ENCODE measurements at regions not wholly inside any gene's neighbourhood (a gene's known extent, or its start where the extent isn't known, plus 50 kb on each side); places are given as distances from the start of the nearest gene placed in this dataset.

DNA sequence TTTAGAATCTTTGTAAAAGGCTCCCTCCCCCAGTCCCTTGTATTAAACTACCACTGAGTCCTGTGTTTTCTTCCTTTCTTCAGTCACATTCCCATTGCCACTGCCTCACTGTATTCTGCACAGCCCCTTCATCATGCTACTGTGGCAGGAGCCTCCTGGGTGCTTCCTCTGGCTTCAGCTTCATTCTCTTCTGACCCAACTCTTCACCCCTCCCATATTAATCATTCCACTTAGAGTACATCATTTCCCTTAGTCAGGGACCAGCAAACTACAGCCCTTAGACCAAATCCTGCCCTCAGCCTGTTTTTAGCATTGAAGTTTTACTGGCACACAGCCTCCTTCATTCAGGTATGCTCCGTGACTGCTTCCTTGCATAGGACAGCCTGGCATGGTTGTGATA, 127.7 kb upstream of the MTNR1B start:
- Histone ChIP-seq H3K4me3 (ENCODE audit: low read length) (no peak overlapping the region), H3K9me3 (ENCODE audit: low read length) (no peaks in the 10 kb centered on the region), H3K79me2 (replicated peaks; ENCODE audit: insufficient read depth, low read length) (no peaks in the 10 kb centered on the region), H3K27ac (ENCODE audit: low read length) (no peak overlapping the region), H3K4me2 (ENCODE audit: low read length) (no peak overlapping the region), H3K9me2 (ENCODE audit: insufficient read depth, low read length) (no peaks in the 10 kb centered on the region), H3K9ac (ENCODE audit: low read length) (no peak overlapping the region), H4K20me1 (ENCODE audit: insufficient read depth) (no peaks in the 10 kb centered on the region), H2AFZ (ENCODE audit: low read depth, low read length) (no peak overlapping the region), H3K36me3 (ENCODE audit: insufficient read depth, low read length) (peaks cover 21% of the 10 kb centered on the region), H3K27me3 (ENCODE audit: insufficient read depth, low read depth, low read length) (no peaks in the 10 kb centered on the region), H3F3A (ENCODE audit: insufficient read depth, low read length, poor library complexity, severe bottlenecking) (no peaks in the 10 kb centered on the region)
- TF ChIP-seq RAD21 (conservative IDR thresholded peaks at IDR 0.05) (no peak), POLR2AphosphoS5 (IDR thresholded peaks at IDR 0.05) (no peak), TAF1 (IDR thresholded peaks at IDR 0.05; ENCODE audit: low read depth) (no peak), EP300 (conservative IDR thresholded peaks at IDR 0.05; ENCODE audit: poor library complexity, severe bottlenecking) (no peak), SMC3 (conservative IDR thresholded peaks at IDR 0.05; ENCODE audit: poor library complexity) (no peak), EZH2 (IDR thresholded peaks at IDR 0.05; ENCODE audit: borderline replicate concordance, insufficient read depth, low read length, poor library complexity, severe bottlenecking) (no peak), MXI1 (conservative IDR thresholded peaks at IDR 0.05; ENCODE audit: poor library complexity, severe bottlenecking) (no peak)
- TF ChIP-seq, protein P1, sequence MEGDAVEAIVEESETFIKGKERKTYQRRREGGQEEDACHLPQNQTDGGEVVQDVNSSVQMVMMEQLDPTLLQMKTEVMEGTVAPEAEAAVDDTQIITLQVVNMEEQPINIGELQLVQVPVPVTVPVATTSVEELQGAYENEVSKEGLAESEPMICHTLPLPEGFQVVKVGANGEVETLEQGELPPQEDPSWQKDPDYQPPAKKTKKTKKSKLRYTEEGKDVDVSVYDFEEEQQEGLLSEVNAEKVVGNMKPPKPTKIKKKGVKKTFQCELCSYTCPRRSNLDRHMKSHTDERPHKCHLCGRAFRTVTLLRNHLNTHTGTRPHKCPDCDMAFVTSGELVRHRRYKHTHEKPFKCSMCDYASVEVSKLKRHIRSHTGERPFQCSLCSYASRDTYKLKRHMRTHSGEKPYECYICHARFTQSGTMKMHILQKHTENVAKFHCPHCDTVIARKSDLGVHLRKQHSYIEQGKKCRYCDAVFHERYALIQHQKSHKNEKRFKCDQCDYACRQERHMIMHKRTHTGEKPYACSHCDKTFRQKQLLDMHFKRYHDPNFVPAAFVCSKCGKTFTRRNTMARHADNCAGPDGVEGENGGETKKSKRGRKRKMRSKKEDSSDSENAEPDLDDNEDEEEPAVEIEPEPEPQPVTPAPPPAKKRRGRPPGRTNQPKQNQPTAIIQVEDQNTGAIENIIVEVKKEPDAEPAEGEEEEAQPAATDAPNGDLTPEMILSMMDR (IDR thresholded peaks at IDR 0.05; ENCODE audit: poor library complexity, severe bottlenecking) = no peak
- TF ChIP-seq, protein P2, sequence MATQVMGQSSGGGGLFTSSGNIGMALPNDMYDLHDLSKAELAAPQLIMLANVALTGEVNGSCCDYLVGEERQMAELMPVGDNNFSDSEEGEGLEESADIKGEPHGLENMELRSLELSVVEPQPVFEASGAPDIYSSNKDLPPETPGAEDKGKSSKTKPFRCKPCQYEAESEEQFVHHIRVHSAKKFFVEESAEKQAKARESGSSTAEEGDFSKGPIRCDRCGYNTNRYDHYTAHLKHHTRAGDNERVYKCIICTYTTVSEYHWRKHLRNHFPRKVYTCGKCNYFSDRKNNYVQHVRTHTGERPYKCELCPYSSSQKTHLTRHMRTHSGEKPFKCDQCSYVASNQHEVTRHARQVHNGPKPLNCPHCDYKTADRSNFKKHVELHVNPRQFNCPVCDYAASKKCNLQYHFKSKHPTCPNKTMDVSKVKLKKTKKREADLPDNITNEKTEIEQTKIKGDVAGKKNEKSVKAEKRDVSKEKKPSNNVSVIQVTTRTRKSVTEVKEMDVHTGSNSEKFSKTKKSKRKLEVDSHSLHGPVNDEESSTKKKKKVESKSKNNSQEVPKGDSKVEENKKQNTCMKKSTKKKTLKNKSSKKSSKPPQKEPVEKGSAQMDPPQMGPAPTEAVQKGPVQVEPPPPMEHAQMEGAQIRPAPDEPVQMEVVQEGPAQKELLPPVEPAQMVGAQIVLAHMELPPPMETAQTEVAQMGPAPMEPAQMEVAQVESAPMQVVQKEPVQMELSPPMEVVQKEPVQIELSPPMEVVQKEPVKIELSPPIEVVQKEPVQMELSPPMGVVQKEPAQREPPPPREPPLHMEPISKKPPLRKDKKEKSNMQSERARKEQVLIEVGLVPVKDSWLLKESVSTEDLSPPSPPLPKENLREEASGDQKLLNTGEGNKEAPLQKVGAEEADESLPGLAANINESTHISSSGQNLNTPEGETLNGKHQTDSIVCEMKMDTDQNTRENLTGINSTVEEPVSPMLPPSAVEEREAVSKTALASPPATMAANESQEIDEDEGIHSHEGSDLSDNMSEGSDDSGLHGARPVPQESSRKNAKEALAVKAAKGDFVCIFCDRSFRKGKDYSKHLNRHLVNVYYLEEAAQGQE (IDR thresholded peaks at IDR 0.05; ENCODE audit: borderline replicate concordance) = no peak

DNA sequence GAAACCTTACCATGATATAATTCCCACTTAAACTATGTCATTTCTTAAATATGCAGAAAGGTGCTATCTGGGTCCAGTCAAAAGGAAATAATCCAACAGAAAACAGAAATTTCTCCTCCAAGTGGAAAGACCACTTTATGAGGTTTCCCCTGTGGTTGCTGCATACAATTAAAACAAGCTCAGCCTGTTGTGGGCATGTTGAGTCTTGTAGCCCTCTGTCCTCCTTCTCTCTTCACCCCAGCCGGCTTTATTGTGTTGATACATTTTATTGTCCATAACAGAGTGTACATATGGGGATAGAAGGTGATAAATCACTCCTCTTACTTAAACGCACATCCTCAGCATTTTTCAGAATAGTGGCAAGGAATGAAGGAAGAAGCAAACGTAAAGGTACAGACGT, 126.0 kb upstream of the MTNR1B start:
- H3K9ac ChIP-seq (ENCODE audit: low read length) = no peak overlapping the region
- no peak for TF ChIP-seq EP300 (conservative IDR thresholded peaks at IDR 0.05; ENCODE audit: poor library complexity, severe bottlenecking)
- TF ChIP-seq RAD21 (conservative IDR thresholded peaks at IDR 0.05) = no peak
- TF ChIP-seq SMC3 (conservative IDR thresholded peaks at IDR 0.05; ENCODE audit: poor library complexity) = no peak
- TF ChIP-seq, protein P2 (IDR thresholded peaks at IDR 0.05; ENCODE audit: borderline replicate concordance) = no peak
- no peak for TF ChIP-seq POLR2AphosphoS5 (IDR thresholded peaks at IDR 0.05)
- TF ChIP-seq, protein P1 (IDR thresholded peaks at IDR 0.05; ENCODE audit: poor library complexity, severe bottlenecking) = no peak
- TF ChIP-seq MXI1 (conservative IDR thresholded peaks at IDR 0.05; ENCODE audit: poor library complexity, severe bottlenecking) = no peak
- no peak for TF ChIP-seq TAF1 (IDR thresholded peaks at IDR 0.05; ENCODE audit: low read depth)
- TF ChIP-seq EZH2 (IDR thresholded peaks at IDR 0.05; ENCODE audit: borderline replicate concordance, insufficient read depth, low read length, poor library complexity, severe bottlenecking) = no peak
- no peaks in the 10 kb centered on the region for H3K79me2 ChIP-seq (replicated peaks; ENCODE audit: insufficient read depth, low read length)
- no peak overlapping the region for H3K4me2 ChIP-seq (ENCODE audit: low read length)
- H3K4me3 ChIP-seq (ENCODE audit: low read length) = no peak overlapping the region
- H3K9me2 ChIP-seq (ENCODE audit: insufficient read depth, low read length) = no peaks in the 10 kb centered on the region
- no peaks in the 10 kb centered on the region for H3F3A ChIP-seq (ENCODE audit: insufficient read depth, low read length, poor library complexity, severe bottlenecking)
- no peaks in the 10 kb centered on the region for H3K9me3 ChIP-seq (ENCODE audit: low read length)
- no peak overlapping the region for H2AFZ ChIP-seq (ENCODE audit: low read depth, low read length)
- no peaks in the 10 kb centered on the region for H3K27me3 ChIP-seq (ENCODE audit: insufficient read depth, low read depth, low read length)
- no peaks in the 10 kb centered on the region for H4K20me1 ChIP-seq (ENCODE audit: insufficient read depth)
- peaks cover 15% of the 10 kb centered on the region for H3K36me3 ChIP-seq (ENCODE audit: insufficient read depth, low read length)
- no peak overlapping the region for H3K27ac ChIP-seq (ENCODE audit: low read length)

Data from neural cell (in vitro differentiated cells).